Activated naive CD8-positive, alpha-beta T cell treated with anti-CD3 and anti-CD28 coated beads, Interleukin-2, amount 50 U/mL, for 24 hours (primary cell): ENCODE measurements at regions not wholly inside any gene's neighbourhood (a gene's known extent, or its start where the extent isn't known, plus 50 kb on each side); places are given as distances from the start of the nearest gene placed in this dataset.
A peak's percentile ranks its signal among the peaks of the same experiment; 100 is the strongest.

Experiments
- ATAC-seq: fragments of 150-1000 bp; cut with Tn5 transposase; one replicate; pipeline ENCODE4 v1.10.0; 2021
- DNase-seq: peaks from one replicate; pipeline ENCODE4 v3.0.0; 2021
- H3K27ac Mint-ChIP-seq: one replicate; pipeline ENCODE4 v1.8.0; 2021; ENCODE audit warnings: mild to moderate bottlenecking, mixed read lengths
- H3K27me3 Mint-ChIP-seq: one replicate; pipeline ENCODE4 v1.8.0; 2021; ENCODE audit warnings: mixed read lengths
- H3K36me3 Mint-ChIP-seq: one replicate; pipeline ENCODE4 v1.8.0; 2021; ENCODE audit warnings: low read depth, mixed read lengths
- H3K4me1 Mint-ChIP-seq: one replicate; pipeline ENCODE4 v1.8.0; 2021; ENCODE audit warnings: mixed read lengths
- H3K4me3 Mint-ChIP-seq: one replicate; pipeline ENCODE4 v1.8.0; 2021; ENCODE audit warnings: mild to moderate bottlenecking, moderate library complexity, mixed read lengths
- H3K9me3 Mint-ChIP-seq: one replicate; pipeline ENCODE4 v1.8.0; 2021; ENCODE audit warnings: mixed read lengths

- DNase-seq (no peak), ATAC-seq (peak; percentile 15)
- no peak overlapping the region for H3K27ac Mint-ChIP-seq
- H3K9me3 Mint-ChIP-seq: no peaks in the 10 kb centered on the region
- H3K4me3 Mint-ChIP-seq: no peak overlapping the region
- H3K36me3 Mint-ChIP-seq: no peaks in the 10 kb centered on the region
- H3K27me3 Mint-ChIP-seq: peaks cover 8% of the 10 kb centered on the region
- no peaks in the 10 kb centered on the region for H3K4me1 Mint-ChIP-seq
These were observed 85.1 kb upstream of the CSF3R start for GRCh38 chr1:36567601-36568341.

DNA sequence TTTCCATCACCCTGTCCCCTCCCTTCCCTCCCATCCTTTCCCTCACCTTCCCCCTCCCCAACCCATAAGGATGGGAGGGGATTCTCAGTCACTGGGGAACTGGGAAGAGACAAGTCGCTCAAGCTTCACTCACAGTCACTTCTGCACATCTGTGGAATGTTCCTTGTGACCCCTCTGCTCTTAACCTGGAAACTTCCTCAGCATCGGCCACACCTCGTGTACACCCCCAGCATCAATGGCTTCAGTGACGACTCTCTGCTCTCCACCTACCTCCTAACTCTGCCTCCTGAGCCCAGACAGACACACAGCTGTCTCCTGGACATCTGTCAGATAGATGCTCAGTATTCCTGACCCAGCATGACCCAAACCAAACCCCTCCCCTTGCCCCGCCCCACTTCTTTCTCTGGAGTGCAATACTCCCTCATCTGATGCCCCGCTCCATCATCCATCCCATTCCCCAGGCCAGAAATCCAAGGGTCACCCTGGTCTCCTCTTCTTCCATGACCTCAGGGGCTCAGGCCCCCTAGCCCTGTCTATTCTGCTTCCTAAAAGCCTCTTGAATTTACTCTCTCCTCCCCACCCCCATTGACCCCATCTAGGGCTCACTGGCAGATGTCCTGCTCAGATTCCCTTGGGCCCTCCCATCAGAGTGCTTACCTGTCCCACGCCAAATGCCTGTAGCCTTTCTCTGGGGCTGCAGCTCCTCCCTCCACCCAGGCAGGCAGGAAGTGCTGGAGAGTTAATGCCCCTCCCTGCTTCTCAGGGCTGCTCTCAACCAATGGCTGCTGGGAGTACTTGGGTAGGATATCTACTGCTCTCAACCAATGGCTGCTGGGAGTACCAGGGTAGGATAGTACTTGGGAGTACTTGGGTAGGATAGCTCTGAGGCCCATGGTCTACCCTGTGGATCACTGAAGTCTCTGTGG, 83.1 kb upstream of the CSF3R start:
- Mint-ChIP-seq H3K27me3 (peaks cover 2% of the 10 kb centered on the region), H3K9me3 (no peaks in the 10 kb centered on the region), H3K4me3 (no peak overlapping the region), H3K27ac (no peak overlapping the region), H3K4me1 (no peaks in the 10 kb centered on the region), H3K36me3 (no peaks in the 10 kb centered on the region)
- no peak for DNase-seq
- no peak for ATAC-seq

- Mint-ChIP-seq H3K36me3 (no peaks in the 10 kb centered on the region), H3K4me3 (no peak overlapping the region), H3K9me3 (no peaks in the 10 kb centered on the region), H3K27ac (no peak overlapping the region), H3K27me3 (peaks cover 2% of the 10 kb centered on the region), H3K4me1 (no peaks in the 10 kb centered on the region)
- ATAC-seq (no peak), DNase-seq (no peak)
These were observed 79.5 kb upstream of the CSF3R start for GRCh38 chr1:36562181-36562685.

DNA sequence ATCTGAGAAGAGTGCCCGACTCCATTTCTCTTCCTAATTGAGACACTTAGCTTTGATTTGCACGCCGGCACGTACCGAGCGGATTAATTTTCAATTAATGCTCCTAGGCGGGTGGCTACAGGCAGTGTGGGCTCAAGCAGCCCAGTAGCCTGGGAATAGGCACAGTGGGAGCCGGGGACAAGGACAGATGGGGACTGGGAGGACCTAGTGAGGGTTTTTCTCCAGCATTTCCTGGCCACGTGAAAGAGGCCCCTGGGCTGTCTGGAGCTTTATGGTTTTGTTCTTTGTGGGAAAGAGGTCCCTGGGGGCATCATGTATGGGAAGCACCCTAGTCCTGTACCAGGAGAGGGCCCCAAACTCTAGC, 78.6 kb upstream of the CSF3R start:
- H3K27me3 Mint-ChIP-seq: peaks cover 2% of the 10 kb centered on the region
- no peak for DNase-seq
- H3K9me3 Mint-ChIP-seq: no peaks in the 10 kb centered on the region
- no peaks in the 10 kb centered on the region for H3K36me3 Mint-ChIP-seq
- H3K27ac Mint-ChIP-seq: no peak overlapping the region
- ATAC-seq: no peak
- H3K4me3 Mint-ChIP-seq: no peak overlapping the region
- no peaks in the 10 kb centered on the region for H3K4me1 Mint-ChIP-seq

DNA sequence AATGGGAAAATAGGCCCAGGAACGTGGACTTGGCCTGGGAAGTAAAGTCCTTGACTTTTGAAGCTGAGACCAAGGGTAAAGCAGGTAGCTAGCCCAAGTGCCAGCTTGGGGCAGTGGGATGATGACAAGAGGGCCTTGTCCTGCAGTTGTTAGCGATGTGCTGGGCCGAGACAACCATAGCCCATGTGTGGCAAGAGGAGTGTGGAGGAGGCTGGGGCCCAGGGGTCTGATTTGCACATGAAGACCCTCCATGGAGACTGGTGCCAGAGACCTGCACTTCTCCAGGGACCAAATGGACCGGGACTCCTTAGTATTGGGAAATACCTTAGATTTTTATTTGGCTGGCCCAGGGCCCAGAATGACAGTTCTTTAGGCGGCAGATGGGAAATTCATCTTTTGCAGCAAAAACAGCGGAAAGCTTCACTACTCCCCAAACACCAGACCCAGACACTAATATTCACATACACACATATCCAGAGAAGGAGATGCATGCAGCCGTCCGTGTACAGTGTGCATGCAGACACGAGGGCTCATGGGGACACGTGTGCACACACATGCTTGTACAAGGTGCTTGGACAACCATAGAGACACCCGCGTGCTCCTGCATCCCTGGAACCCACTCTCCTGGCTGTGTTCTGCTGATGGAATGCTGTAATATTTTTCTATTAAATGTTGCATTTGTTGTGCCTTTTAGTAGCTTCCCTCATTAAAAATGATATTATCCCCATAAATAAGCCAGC, 78.1 kb upstream of the CSF3R start:
- ATAC-seq (no peak), DNase-seq (no peak)
- Mint-ChIP-seq H3K27me3 (peaks cover 2% of the 10 kb centered on the region), H3K9me3 (no peaks in the 10 kb centered on the region), H3K27ac (no peak overlapping the region), H3K4me3 (no peak overlapping the region), H3K4me1 (no peaks in the 10 kb centered on the region), H3K36me3 (no peaks in the 10 kb centered on the region)

GRCh38 chr1:36560177-36560576, 77.5 kb upstream of the CSF3R start:
- Mint-ChIP-seq H3K4me3 (no peak overlapping the region), H3K27me3 (peaks cover 2% of the 10 kb centered on the region), H3K9me3 (no peaks in the 10 kb centered on the region), H3K27ac (no peak overlapping the region), H3K4me1 (no peaks in the 10 kb centered on the region), H3K36me3 (no peaks in the 10 kb centered on the region)
- DNase-seq (no peak), ATAC-seq (no peak)

DNA sequence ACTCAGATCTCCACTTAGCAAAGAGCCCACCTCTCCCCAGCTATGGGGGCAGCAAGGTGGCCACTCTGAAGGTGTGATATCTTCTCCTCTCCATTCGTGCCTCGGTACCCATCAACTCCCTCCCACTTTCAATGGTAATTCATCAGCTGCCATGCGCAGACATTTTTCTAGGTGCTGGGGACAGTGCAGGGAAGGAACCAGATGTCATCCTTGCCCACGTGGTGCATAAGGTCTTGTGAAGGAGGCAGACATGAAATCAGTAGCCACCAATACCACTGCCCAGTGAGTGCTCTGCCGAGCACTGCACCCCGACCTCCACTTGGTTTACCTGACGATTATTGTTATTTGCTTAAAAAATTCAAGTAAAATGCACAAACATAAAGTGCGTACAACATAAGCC, 76.3 kb upstream of the CSF3R start:
- no peaks in the 10 kb centered on the region for H3K36me3 Mint-ChIP-seq
- ATAC-seq (no peak), DNase-seq (no peak)
- no peaks in the 10 kb centered on the region for H3K9me3 Mint-ChIP-seq
- H3K4me3 Mint-ChIP-seq: no peak overlapping the region
- H3K27me3 Mint-ChIP-seq: peaks cover 10% of the 10 kb centered on the region
- H3K4me1 Mint-ChIP-seq: no peaks in the 10 kb centered on the region
- no peak overlapping the region for H3K27ac Mint-ChIP-seq

- no peaks in the 10 kb centered on the region for H3K9me3 Mint-ChIP-seq
- H3K27ac Mint-ChIP-seq: no peak overlapping the region
- H3K27me3 Mint-ChIP-seq: peaks cover 25% of the 10 kb centered on the region
- DNase-seq: no peak
- H3K36me3 Mint-ChIP-seq: no peaks in the 10 kb centered on the region
- no peak overlapping the region for H3K4me3 Mint-ChIP-seq
- no peaks in the 10 kb centered on the region for H3K4me1 Mint-ChIP-seq
- ATAC-seq: no peak
These were observed 74.6 kb upstream of the CSF3R start for GRCh38 chr1:36557041-36558000.

- H3K36me3 Mint-ChIP-seq: no peaks in the 10 kb centered on the region
- H3K27ac Mint-ChIP-seq: no peak overlapping the region
- no peak overlapping the region for H3K4me3 Mint-ChIP-seq
- H3K9me3 Mint-ChIP-seq: no peaks in the 10 kb centered on the region
- no peak for DNase-seq
- no peak for ATAC-seq
- no peaks in the 10 kb centered on the region for H3K4me1 Mint-ChIP-seq
- peaks cover 35% of the 10 kb centered on the region for H3K27me3 Mint-ChIP-seq
These were observed 72.3 kb upstream of the CSF3R start for GRCh38 chr1:36555041-36555440.

DNA sequence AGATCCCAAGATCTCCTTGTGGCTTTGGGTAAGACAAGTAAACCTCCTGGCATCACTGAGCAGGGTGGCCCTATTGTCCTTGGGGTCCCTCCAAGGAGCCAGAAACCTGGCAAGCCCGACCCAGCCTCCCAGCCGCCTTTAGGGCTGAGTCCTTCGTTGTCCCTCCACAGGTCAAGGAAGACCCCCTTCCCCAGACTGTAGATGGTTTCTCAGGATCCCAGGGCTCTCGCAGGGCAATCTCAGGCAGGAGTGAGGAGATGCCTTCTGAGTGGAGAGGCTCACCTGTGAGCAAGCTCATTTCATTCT, 71.6 kb upstream of the CSF3R start:
- no peaks in the 10 kb centered on the region for H3K36me3 Mint-ChIP-seq
- H3K27me3 Mint-ChIP-seq: peaks cover 37% of the 10 kb centered on the region
- H3K27ac Mint-ChIP-seq: no peak overlapping the region
- no peaks in the 10 kb centered on the region for H3K4me1 Mint-ChIP-seq
- DNase-seq: no peak
- no peak for ATAC-seq
- no peak overlapping the region for H3K4me3 Mint-ChIP-seq
- no peaks in the 10 kb centered on the region for H3K9me3 Mint-ChIP-seq

DNA sequence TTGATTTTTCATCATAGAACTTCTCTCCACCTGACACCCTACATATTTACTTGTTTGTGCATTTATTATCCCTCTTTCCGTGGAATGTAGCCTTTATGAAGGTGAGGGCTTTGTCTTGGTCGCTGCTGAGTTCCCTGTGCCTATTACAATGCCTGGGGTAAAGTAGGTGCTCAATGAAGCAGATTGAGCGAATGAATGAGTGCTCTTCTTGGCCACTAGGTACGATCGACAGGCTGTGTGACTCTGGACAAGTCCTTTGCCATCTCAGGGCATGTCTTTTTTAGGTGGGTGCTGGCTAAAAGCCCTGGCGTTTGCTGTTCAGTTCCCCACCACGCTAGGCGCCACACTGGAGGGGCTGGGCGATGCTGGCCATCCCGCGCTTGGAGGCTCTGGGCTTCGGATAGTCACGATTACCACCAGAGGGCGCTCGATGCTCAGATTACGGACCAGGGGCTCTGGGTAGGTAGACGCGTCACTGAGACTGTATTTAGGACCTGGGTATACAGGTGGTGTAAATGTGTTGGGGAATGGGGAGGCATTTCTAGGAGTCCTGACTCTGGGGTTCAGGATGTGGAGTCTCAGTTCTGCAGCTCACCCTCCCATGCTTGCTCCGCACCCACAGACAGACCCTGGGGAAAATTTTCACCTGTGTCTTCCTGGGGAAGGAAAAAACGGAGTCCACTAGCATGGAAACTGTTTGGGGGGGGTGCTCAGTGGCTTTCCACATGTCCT, 71.0 kb upstream of the CSF3R start:
- ATAC-seq (peak; percentile 93), DNase-seq (peak; percentile 79)
- H3K9me3 Mint-ChIP-seq: no peaks in the 10 kb centered on the region
- H3K4me3 Mint-ChIP-seq: no peak overlapping the region
- H3K4me1 Mint-ChIP-seq: no peaks in the 10 kb centered on the region
- peaks cover 39% of the 10 kb centered on the region for H3K27me3 Mint-ChIP-seq
- no peak overlapping the region for H3K27ac Mint-ChIP-seq
- H3K36me3 Mint-ChIP-seq: no peaks in the 10 kb centered on the region

GRCh38 chr1:36542962-36543515, 60.3 kb upstream of the CSF3R start:
- no peaks in the 10 kb centered on the region for H3K4me1 Mint-ChIP-seq
- H3K27ac Mint-ChIP-seq: no peak overlapping the region
- H3K36me3 Mint-ChIP-seq: no peaks in the 10 kb centered on the region
- DNase-seq: no peak
- H3K4me3 Mint-ChIP-seq: no peak overlapping the region
- ATAC-seq: no peak
- peaks cover 21% of the 10 kb centered on the region for H3K27me3 Mint-ChIP-seq
- H3K9me3 Mint-ChIP-seq: no peaks in the 10 kb centered on the region
